ENCODE measurements at regions not wholly inside any gene's neighbourhood (a gene's known extent, or its start where the extent isn't known, plus 50 kb on each side); places are given as distances from the start of the nearest gene placed in this dataset.
"Not testable (repeated sequence)": the region's sequence is repeated elsewhere in the genome, so short reads cannot be mapped to it uniquely, and the experiment has no call there.

DNA sequence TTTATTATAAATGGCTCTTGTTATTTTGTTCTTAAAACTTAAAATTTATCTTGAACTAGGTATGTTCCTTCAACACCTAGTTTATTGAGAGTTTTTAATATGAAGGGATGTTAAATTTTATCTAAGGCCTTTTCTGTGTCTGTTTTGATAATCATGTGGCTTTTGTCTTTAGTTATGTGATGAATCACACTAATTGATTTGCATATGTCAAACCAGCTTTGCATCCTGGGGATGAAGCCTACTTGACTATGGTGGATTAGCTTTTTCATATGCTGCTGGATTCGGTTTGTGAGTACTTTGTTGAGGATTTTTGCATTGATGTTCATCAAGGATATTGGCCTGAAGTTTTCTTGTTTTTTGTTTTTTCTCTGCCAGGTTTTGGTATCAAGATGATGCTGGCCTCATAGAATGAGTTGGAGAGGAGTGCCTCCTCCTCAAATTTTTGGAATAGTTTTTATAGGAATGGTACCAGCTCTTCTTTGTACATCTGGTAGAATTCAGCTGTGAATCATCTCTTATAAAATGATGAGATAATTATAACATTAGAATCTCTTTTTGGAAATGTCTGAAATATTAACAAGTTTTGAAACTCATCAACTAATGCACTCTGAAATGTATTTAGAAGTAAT is 78.7 kb upstream of the AGR3 start:
- in situ Hi-C loops (cut with MboI; ENCODE audit: low pct_unique_long_range_greater_than_20kb, low sequenced_read_pairs, unreplicated experiment): no loop called here
- no peak for DNase-seq (ENCODE audit: low spot score)
- TF ChIP-seq, protein P1, sequence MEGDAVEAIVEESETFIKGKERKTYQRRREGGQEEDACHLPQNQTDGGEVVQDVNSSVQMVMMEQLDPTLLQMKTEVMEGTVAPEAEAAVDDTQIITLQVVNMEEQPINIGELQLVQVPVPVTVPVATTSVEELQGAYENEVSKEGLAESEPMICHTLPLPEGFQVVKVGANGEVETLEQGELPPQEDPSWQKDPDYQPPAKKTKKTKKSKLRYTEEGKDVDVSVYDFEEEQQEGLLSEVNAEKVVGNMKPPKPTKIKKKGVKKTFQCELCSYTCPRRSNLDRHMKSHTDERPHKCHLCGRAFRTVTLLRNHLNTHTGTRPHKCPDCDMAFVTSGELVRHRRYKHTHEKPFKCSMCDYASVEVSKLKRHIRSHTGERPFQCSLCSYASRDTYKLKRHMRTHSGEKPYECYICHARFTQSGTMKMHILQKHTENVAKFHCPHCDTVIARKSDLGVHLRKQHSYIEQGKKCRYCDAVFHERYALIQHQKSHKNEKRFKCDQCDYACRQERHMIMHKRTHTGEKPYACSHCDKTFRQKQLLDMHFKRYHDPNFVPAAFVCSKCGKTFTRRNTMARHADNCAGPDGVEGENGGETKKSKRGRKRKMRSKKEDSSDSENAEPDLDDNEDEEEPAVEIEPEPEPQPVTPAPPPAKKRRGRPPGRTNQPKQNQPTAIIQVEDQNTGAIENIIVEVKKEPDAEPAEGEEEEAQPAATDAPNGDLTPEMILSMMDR (IDR thresholded peaks at IDR 0.05; ENCODE audit: extremely low read depth, insufficient read depth, missing control alignments): no peak

DNA sequence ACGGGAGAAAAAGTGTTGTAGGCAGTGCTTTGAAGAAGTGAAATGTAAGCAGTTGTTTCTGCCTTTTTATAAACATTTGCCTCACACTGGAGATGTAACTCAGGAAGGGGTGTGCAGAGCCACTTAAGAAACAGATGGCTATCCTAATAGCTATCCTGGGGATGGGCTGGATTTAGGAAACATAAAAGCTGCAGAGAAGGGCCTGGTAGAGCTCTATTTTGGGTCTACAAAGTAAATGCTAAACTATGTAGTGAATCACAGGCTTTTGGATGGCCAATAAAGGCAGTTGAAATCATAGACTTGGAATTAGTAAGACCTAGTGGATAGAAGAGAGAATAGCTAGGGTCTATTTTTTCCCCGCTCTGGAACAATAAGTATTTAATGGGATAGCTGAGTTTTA is 79.9 kb upstream of the AGR3 start:
- in situ Hi-C loops (cut with MboI; ENCODE audit: low pct_unique_long_range_greater_than_20kb, low sequenced_read_pairs, unreplicated experiment): no loop called here
- TF ChIP-seq, protein P1 (IDR thresholded peaks at IDR 0.05; ENCODE audit: extremely low read depth, insufficient read depth, missing control alignments): no peak
- DNase-seq (ENCODE audit: low spot score): no peak

DNA sequence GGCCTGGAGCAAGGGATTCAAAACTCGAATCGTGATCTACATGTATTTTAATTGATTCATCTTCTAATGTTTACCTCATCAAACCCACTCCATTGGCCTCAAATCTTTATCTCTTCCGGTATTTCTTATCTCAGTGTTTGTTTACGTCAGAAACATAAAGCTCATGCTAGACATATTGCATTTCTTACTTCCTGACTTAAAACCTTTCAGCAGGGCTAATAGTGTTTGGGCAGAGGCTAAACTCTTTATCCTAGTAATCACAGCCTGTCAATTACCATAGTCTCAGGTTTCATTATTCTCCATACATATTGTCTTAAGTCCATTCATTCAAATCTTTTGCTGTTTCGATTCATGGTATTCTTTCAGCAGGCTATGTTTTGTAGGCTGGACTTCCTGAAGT is 81.3 kb upstream of the AGR3 start:
- DNase-seq (ENCODE audit: low spot score): no peak
- in situ Hi-C loops (cut with MboI; ENCODE audit: low pct_unique_long_range_greater_than_20kb, low sequenced_read_pairs, unreplicated experiment): no loop called here
- TF ChIP-seq, protein P1 (IDR thresholded peaks at IDR 0.05; ENCODE audit: extremely low read depth, insufficient read depth, missing control alignments): no peak

DNA sequence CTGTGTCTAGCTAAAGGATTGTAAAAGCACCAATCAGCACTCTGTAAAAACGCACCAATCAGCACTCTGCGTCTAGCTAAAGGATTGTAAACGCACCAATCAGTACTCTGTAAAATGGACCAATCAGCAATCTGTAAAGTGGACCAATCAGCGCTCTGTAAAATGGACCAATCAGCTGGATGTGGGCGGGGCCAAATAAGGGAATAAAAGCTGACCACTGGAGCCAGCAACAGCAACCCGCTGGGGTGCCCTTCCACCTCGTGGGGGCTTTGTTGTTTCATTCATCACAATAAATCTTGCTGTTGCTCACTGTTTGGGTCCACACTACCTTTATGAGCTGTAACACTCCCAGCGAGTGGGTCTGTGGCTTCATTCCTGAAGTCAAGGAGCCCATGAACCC is 83.9 kb upstream of the AGR3 start:
- in situ Hi-C loops (cut with MboI; ENCODE audit: low pct_unique_long_range_greater_than_20kb, low sequenced_read_pairs, unreplicated experiment); DNase-seq (ENCODE audit: low spot score): not testable (repeated sequence)

DNA sequence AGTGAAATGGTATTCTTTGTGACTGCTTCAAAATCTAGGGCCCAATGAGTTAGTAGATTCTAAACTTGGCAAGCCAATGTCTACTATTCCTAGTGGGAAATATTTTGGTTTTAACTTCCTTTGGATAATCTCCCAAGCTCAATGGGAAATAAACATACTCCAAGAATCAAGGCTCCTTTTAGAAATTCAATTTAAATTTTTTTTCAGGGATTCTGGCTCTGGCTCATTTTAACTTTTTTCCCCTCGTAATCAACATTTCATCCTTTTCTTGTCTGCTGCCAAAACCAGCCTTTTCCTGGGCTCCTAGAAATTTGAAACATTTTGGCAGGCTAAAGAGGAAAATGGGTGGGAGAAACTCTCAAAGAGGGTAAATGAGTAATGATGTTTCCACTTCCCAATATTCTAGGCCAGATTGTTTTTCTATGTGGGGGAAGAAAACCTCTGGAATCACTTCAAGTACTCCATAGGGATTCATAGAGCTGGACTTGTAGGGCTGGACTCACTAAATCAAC is 85.6 kb upstream of the AGR3 start:
- in situ Hi-C loops (cut with MboI; ENCODE audit: low pct_unique_long_range_greater_than_20kb, low sequenced_read_pairs, unreplicated experiment): no loop called here
- TF ChIP-seq, protein P1 (IDR thresholded peaks at IDR 0.05; ENCODE audit: extremely low read depth, insufficient read depth, missing control alignments): no peak
- no peak for DNase-seq (ENCODE audit: low spot score)

DNA sequence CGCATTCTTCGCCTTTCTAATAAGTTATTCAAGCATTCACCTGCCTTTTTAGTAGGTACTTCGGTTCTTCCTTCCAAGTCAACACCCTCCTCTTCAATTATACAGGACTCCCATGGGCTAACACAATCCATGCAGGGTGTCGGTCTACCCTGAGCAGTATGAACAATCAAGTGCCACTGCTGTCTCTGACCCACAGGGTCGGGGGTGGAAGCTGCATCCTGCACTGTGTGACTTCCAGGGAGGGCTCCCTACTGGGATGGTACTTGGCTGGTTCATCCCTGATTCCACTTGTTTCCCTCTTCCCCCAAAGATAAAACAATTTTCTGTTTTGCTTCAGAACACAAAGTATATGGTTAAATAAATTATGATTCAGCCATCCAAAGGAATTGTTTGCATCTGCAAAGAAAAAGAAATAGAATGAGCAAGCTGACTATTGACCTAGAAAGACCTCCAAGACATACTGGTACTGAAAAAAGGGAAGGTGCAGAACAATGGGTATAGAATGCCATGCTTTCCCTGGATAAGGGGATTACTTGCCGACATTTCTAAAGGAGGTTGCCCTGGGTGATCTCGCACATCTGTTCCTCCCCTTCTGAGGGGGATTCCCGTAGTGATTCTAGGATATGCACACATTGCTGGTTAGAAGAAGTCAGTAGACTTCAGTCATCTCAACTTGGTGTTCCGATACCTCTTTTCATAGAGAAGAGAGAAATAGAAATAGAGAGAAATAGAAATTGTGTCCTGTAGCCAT is 89.1 kb upstream of the AGR3 start:
- in situ Hi-C loops (cut with MboI; ENCODE audit: low pct_unique_long_range_greater_than_20kb, low sequenced_read_pairs, unreplicated experiment): no loop called here
- TF ChIP-seq, protein P1 (IDR thresholded peaks at IDR 0.05; ENCODE audit: extremely low read depth, insufficient read depth, missing control alignments): no peak
- no peak for DNase-seq (ENCODE audit: low spot score)

DNA sequence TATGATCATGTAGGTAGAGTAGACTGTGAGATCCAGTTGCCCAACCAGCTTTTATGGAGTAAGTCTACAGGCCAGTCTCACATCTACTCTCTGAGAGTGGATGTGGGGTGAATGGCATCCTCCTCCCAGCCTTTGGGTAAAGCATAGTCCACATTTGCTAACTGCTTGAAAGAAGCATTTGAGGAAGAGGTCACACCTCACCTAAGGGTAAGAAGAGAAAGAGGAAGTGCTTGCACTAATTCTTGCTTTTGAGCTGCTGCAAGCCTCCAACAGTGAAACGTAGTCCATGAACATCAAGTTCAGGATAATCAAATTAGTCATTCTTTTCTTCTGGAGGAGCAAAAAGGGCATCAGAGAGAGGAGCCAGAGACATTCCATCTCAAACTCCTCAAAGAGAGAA is 93.9 kb upstream of the AGR3 start:
- TF ChIP-seq, protein P1 (IDR thresholded peaks at IDR 0.05; ENCODE audit: extremely low read depth, insufficient read depth, missing control alignments): no peak
- in situ Hi-C loops (cut with MboI; ENCODE audit: low pct_unique_long_range_greater_than_20kb, low sequenced_read_pairs, unreplicated experiment): loop anchor here (25.0 kb wide), 2 partner anchors 562 to 687 kb away; no protein-coding TSS in a partner anchor
- DNase-seq (ENCODE audit: low spot score): no peak

Measured in GM13977 (cell line).